CD14-positive monocyte (primary cell): ENCODE measurements at regions not wholly inside any gene's neighbourhood (a gene's known extent, or its start where the extent isn't known, plus 50 kb on each side); places are given as distances from the start of the nearest gene placed in this dataset.

Source experiments
- DNase-seq, 3 donors: peaks; one replicate each; pipeline ENCODE4 v3.0.0-alpha.2; 2011 to 2022
- H2AFZ ChIP-seq: 2 replicates; pipeline ENCODE4 v1.6.0; 2012; ENCODE audit warnings: mild to moderate bottlenecking, low read depth, low read length, inconsistent platforms; ENCODE audit not compliant: insufficient read depth, poor library complexity, severe bottlenecking
- H3K27ac ChIP-seq, 2 donors: 1 replicate in 1 of 2; 2 replicates in 1 of 2; pipeline ENCODE4 v1.5.1; 2012 to 2013; ENCODE audit warnings: low read length in 2 of 2, control low read depth in 1 of 2, inconsistent platforms in 1 of 2, low read depth in 1 of 2, mild to moderate bottlenecking in 1 of 2
- H3K27me3 ChIP-seq, 2 donors: one replicate each; pipeline versions ENCODE4 v1.6.0 to v1.6.1; 2011 to 2013; ENCODE audit warnings: low read length in 2 of 2; ENCODE audit not compliant: control insufficient read depth in 2 of 2, insufficient read depth in 2 of 2
- H3K36me3 ChIP-seq, 2 donors: replicated peaks in 1 of 2; 1 replicate in 1 of 2; 2 replicates in 1 of 2; pipeline versions ENCODE4 v1.5.1 to v1.6.1; 2012 to 2013; ENCODE audit warnings: low read length in 2 of 2, control low read depth in 1 of 2, inconsistent platforms in 1 of 2, mild to moderate bottlenecking in 1 of 2; ENCODE audit not compliant: insufficient read depth in 2 of 2, control insufficient read depth in 1 of 2
- H3K4me1 ChIP-seq, 2 donors: 1 replicate in 1 of 2; 2 replicates in 1 of 2; pipeline versions ENCODE4 v1.5.1 to v1.6.1; 2012 to 2013; ENCODE audit warnings: low read length in 2 of 2, control low read depth in 1 of 2, inconsistent platforms in 1 of 2, mild to moderate bottlenecking in 1 of 2, moderate library complexity in 1 of 2; ENCODE audit not compliant: insufficient read depth in 2 of 2, control insufficient read depth in 1 of 2
- H3K4me2 ChIP-seq: replicated peaks from 2 replicates; pipeline ENCODE3; 2012; ENCODE audit warnings: low read length, moderate library complexity, mild to moderate bottlenecking; ENCODE audit not compliant: poor library complexity, severe bottlenecking; ENCODE audit errors: extremely low read depth
- H3K4me3 ChIP-seq, 3 experiments: fragments of 200-600 bp in 1 of 3; sonication (generic) in 1 of 3; replicated peaks in 1 of 3; 1 replicate in 2 of 3; 2 replicates in 1 of 3; pipeline ENCODE4 v1.5.1; 2011 to 2013; ENCODE audit warnings: low read length in 3 of 3, mild to moderate bottlenecking in 3 of 3, control low read depth in 2 of 3, low read depth in 2 of 3, inconsistent platforms in 1 of 3, moderate library complexity in 1 of 3
- H3K79me2 ChIP-seq: 2 replicates; pipeline ENCODE4 v1.6.0; 2012; ENCODE audit warnings: mild to moderate bottlenecking, control low read depth, inconsistent platforms, low read length, moderate library complexity; ENCODE audit not compliant: insufficient read depth
- H3K9ac ChIP-seq: 2 replicates; pipeline ENCODE4 v1.6.0; 2017; ENCODE audit warnings: low read length, mild to moderate bottlenecking; ENCODE audit not compliant: insufficient read depth, poor library complexity, severe bottlenecking
- H3K9me3 ChIP-seq, 2 donors: replicated peaks in 1 of 2; 1 replicate in 1 of 2; 2 replicates in 1 of 2; pipeline versions ENCODE4 v1.5.1 to v1.6.1; 2012 to 2013; ENCODE audit warnings: low read length in 2 of 2, control low read depth in 1 of 2; ENCODE audit not compliant: control insufficient read depth in 1 of 2, insufficient read depth in 1 of 2
- H4K20me1 ChIP-seq: 2 replicates; pipeline ENCODE4 v1.6.0; 2012; ENCODE audit warnings: mild to moderate bottlenecking, low read length, control low read depth, moderate library complexity; ENCODE audit not compliant: insufficient read depth
- H3K27ac Mint-ChIP-seq, 7 donors: one replicate each; pipeline ENCODE4 v1.8.0; 2020; ENCODE audit warnings: mild to moderate bottlenecking in 7 of 7, mixed read lengths in 7 of 7, moderate library complexity in 6 of 7, inconsistent platforms in 2 of 7
- H3K27me3 Mint-ChIP-seq, 3 donors: one replicate each; pipeline ENCODE4 v1.8.0; 2021 to 2022; ENCODE audit warnings: low read depth in 3 of 3, mild to moderate bottlenecking in 3 of 3, mixed read lengths in 3 of 3, moderate library complexity in 3 of 3, inconsistent platforms in 1 of 3
- H3K36me3 Mint-ChIP-seq, 2 donors: one replicate each; pipeline ENCODE4 v1.8.0; 2020; ENCODE audit warnings: mixed read lengths in 2 of 2, inconsistent platforms in 1 of 2, mild to moderate bottlenecking in 1 of 2
- H3K4me1 Mint-ChIP-seq: one replicate; pipeline ENCODE4 v1.8.0; 2020; ENCODE audit warnings: mild to moderate bottlenecking, mixed read lengths
- H3K4me3 Mint-ChIP-seq, 2 donors: one replicate each; pipeline ENCODE4 v1.8.0; 2020; ENCODE audit warnings: mild to moderate bottlenecking in 2 of 2, mixed read lengths in 2 of 2, moderate library complexity in 1 of 2
- H3K9me3 Mint-ChIP-seq, 7 donors: one replicate each; pipeline ENCODE4 v1.8.0; 2020 to 2022; ENCODE audit warnings: mixed read lengths in 7 of 7, mild to moderate bottlenecking in 6 of 7, moderate library complexity in 6 of 7, inconsistent platforms in 2 of 7
- CTCF ChIP-seq: fragments of 200-600 bp; IDR thresholded peaks from one replicate; pipeline ENCODE4 v1.8.0; 2022; ENCODE audit warnings: antibody characterized with exemption, mild to moderate bottlenecking
- WGBS: methylation state at CpG from one replicate; pipeline ENCODE4 v1.1.5; 2013; ENCODE audit warnings: missing lambda C conversion rate; ENCODE audit not compliant: insufficient coverage; 5-methylcytosine and 5-hydroxymethylcytosine counted together
- intact Hi-C, 2 donors: fragments of 100-400 bp; cut with micrococcal nuclease; formaldehyde crosslinking; loops; one replicate each; pipeline versions ENCODE4 v1.15.0 to v1.15.1; 2023

- Histone ChIP-seq H3K27me3 (no peaks in the 10 kb centered on the region), H2AFZ (no peak overlapping the region), H3K4me1 (no peaks in the 10 kb centered on the region), H3K4me3 (no peak overlapping the region), H3K9ac (no peak overlapping the region), H3K79me2 (no peaks in the 10 kb centered on the region), H3K9me3 (peaks cover 4 to 5% of the 10 kb centered on the region in 2 donors), H3K27ac (no peak overlapping the region), H4K20me1 (no peaks in the 10 kb centered on the region), H3K4me2 (no peak overlapping the region), H3K36me3 (no peaks in the 10 kb centered on the region)
- intact Hi-C loops = no loop called here
- peaks cover 2 to 6% (median 4%) of the 10 kb centered on the region in 3 donors for H3K27me3 Mint-ChIP-seq
- no peak overlapping the region for H3K4me3 Mint-ChIP-seq
- 41% methylated on average over 2 of the region's 5 CpGs for WGBS
- no peaks in the 10 kb centered on the region for H3K4me1 Mint-ChIP-seq
- TF ChIP-seq CTCF = no peak
- DNase-seq = no peak
- no peak overlapping the region for H3K27ac Mint-ChIP-seq
- H3K36me3 Mint-ChIP-seq = no peaks in the 10 kb centered on the region
- peaks cover 0 to 19% (median 4%) of the 10 kb centered on the region in 7 donors for H3K9me3 Mint-ChIP-seq
Measured at GRCh38 chr12:126719912-126720705, 1546.9 kb upstream of the TMEM132C start.

- 5% methylated on average over 56 of the region's 69 CpGs for WGBS
- no peaks in the 10 kb centered on the region for H3K79me2 ChIP-seq
- H2AFZ ChIP-seq = no peak overlapping the region
- no peak overlapping the region for H3K4me3 ChIP-seq
- H3K9me3 ChIP-seq = peaks cover 9 to 16% of the 10 kb centered on the region in 2 donors
- H3K4me3 Mint-ChIP-seq = peak overlapping the region in 1 of 2 donors; percentile 72
- no peaks in the 10 kb centered on the region for H3K36me3 ChIP-seq
- peaks cover 0 to 27% of the 10 kb centered on the region in 2 donors for H3K27me3 ChIP-seq
- H3K4me2 ChIP-seq = no peak overlapping the region
- no peaks in the 10 kb centered on the region for H3K4me1 ChIP-seq
- intact Hi-C loops = no loop called here
- no peak for DNase-seq
- no peak overlapping the region for H3K9ac ChIP-seq
- H4K20me1 ChIP-seq = no peaks in the 10 kb centered on the region
- no peaks in the 10 kb centered on the region for H3K36me3 Mint-ChIP-seq
- H3K4me1 Mint-ChIP-seq = no peaks in the 10 kb centered on the region
- H3K27me3 Mint-ChIP-seq = peaks cover 24 to 40% (median 32%) of the 10 kb centered on the region in 3 donors
- H3K27ac ChIP-seq = no peak overlapping the region
- TF ChIP-seq CTCF = no peak
- peaks cover 3 to 39% (median 17%) of the 10 kb centered on the region in 7 donors for H3K9me3 Mint-ChIP-seq
- no peak overlapping the region for H3K27ac Mint-ChIP-seq
Measured at GRCh38 chr12:126726481-126727217, 1540.3 kb upstream of the TMEM132C start.
